ENCODE measurements at regions not wholly inside any gene's neighbourhood (a gene's known extent, or its start where the extent isn't known, plus 50 kb on each side); places are given as distances from the start of the nearest gene placed in this dataset.
"Not testable (repeated sequence)": the region's sequence is repeated elsewhere in the genome, so short reads cannot be mapped to it uniquely, and the experiment has no call there.

DNA sequence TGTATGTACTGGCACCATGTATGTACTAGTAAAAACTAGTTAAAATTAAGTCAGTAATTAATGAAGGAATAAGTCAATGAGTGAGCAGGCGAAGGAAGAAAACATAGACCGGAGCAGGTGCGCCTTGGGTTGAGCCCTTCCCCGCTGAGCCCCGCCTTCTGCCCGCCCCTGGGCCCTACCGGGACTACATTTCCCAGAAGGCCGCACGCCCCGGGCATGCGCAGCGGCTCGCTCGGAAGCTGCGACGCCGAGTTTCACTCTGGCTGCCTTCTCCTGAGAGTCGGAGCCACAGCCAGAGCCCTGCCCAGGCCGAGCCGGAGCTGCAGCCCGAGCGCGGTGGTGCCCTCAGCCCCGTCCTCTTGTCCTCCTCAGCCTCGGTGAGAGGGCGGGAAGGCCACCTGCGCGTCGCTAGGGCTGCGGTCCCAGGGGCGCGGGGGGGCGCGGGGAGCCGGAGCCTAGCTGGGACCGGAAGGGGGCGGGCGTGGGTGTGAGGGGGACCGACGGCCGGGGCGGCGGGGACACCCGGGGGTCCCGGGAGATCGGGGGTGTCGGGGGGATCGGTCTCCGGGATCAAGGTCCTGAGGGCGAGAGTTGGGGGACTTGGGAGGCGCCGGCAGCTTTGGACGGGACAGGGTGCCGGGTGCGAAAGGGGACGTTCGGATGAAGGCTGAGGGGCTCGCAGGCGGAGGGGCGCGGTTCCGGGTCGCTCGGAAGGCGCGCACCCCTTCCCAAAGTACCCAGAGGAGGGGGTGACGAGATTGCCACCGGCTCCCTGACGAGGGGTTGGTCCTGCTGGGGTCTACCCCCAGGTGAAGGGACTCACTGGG is 72.4 kb downstream of the SPDYE17 start:
- TF ChIP-seq, protein P1, sequence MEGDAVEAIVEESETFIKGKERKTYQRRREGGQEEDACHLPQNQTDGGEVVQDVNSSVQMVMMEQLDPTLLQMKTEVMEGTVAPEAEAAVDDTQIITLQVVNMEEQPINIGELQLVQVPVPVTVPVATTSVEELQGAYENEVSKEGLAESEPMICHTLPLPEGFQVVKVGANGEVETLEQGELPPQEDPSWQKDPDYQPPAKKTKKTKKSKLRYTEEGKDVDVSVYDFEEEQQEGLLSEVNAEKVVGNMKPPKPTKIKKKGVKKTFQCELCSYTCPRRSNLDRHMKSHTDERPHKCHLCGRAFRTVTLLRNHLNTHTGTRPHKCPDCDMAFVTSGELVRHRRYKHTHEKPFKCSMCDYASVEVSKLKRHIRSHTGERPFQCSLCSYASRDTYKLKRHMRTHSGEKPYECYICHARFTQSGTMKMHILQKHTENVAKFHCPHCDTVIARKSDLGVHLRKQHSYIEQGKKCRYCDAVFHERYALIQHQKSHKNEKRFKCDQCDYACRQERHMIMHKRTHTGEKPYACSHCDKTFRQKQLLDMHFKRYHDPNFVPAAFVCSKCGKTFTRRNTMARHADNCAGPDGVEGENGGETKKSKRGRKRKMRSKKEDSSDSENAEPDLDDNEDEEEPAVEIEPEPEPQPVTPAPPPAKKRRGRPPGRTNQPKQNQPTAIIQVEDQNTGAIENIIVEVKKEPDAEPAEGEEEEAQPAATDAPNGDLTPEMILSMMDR (IDR thresholded peaks at IDR 0.05), result not testable (repeated sequence)
- TF ChIP-seq POLR2A (IDR thresholded peaks at IDR 0.05); POLR2AphosphoS5 (IDR thresholded peaks at IDR 0.05; ENCODE audit: insufficient read depth in 1 of 2, low read depth in 1 of 2): not testable (repeated sequence)
